ENCODE measurements at regions not wholly inside any gene's neighbourhood (a gene's known extent, or its start where the extent isn't known, plus 50 kb on each side); places are given as distances from the start of the nearest gene placed in this dataset.
"Not testable (repeated sequence)": the region's sequence is repeated elsewhere in the genome, so short reads cannot be mapped to it uniquely, and the experiment has no call there.

- no peak for DNase-seq
These were observed 161.6 kb downstream of the BRMS1L start for GRCh38 chr14:35987731-35988130.

GRCh38 chr14:35986219-35986573 is 160.1 kb downstream of the BRMS1L start:
- no peak for DNase-seq

- no peak for DNase-seq
These were observed 159.5 kb downstream of the BRMS1L start for GRCh38 chr14:35985474-35986218.

- no peak for DNase-seq
These were observed 153.4 kb downstream of the BRMS1L start for GRCh38 chr14:35979531-35979930.

- DNase-seq = no peak
These were observed 152.4 kb downstream of the BRMS1L start for GRCh38 chr14:35978561-35978960.

GRCh38 chr14:35975814-35976213 is 149.7 kb downstream of the BRMS1L start:
- no peak for DNase-seq

- no peak for DNase-seq
These were observed 147.6 kb downstream of the BRMS1L start for GRCh38 chr14:35973770-35974169.

GRCh38 chr14:35971965-35972630 is 146.0 kb downstream of the BRMS1L start:
- no peak for DNase-seq

GRCh38 chr14:35969310-35969709 is 143.2 kb downstream of the BRMS1L start:
- no peak for DNase-seq

GRCh38 chr14:35965400-35965799 is 139.3 kb downstream of the BRMS1L start:
- no peak for DNase-seq

- DNase-seq = no peak
These were observed 138.7 kb downstream of the BRMS1L start for GRCh38 chr14:35964697-35965286.

- DNase-seq = no peak
These were observed 137.1 kb downstream of the BRMS1L start for GRCh38 chr14:35963209-35963608.

GRCh38 chr14:35961697-35962274 is 135.6 kb downstream of the BRMS1L start:
- DNase-seq = no peak

GRCh38 chr14:35959835-35960234 is 133.7 kb downstream of the BRMS1L start:
- DNase-seq = no peak

- DNase-seq = no peak
These were observed 132.4 kb downstream of the BRMS1L start for GRCh38 chr14:35958499-35958898.

GRCh38 chr14:35956376-35957085 is 130.4 kb downstream of the BRMS1L start:
- DNase-seq = no peak

GRCh38 chr14:35952584-35952983 is 126.4 kb downstream of the BRMS1L start:
- no peak for DNase-seq

GRCh38 chr14:35949920-35950513 is 123.9 kb downstream of the BRMS1L start:
- DNase-seq = no peak

GRCh38 chr14:35947983-35948382 is 121.8 kb downstream of the BRMS1L start:
- DNase-seq = not testable (repeated sequence)

GRCh38 chr14:35944847-35945246 is 118.7 kb downstream of the BRMS1L start:
- DNase-seq = no peak

- DNase-seq = no peak
These were observed 114.2 kb downstream of the BRMS1L start for GRCh38 chr14:35940291-35940690.

GRCh38 chr14:35938770-35939169 is 112.6 kb downstream of the BRMS1L start:
- DNase-seq = no peak

GRCh38 chr14:35934499-35934898 is 108.4 kb downstream of the BRMS1L start:
- DNase-seq = no peak

Data from NCI-H1436 (cell line).